HEK293 (cell line): ENCODE measurements at regions not wholly inside any gene's neighbourhood (a gene's known extent, or its start where the extent isn't known, plus 50 kb on each side); places are given as distances from the start of the nearest gene placed in this dataset.

ENCODE experiments used
- BCL11A ChIP-seq: fragments of 450-650 bp; formaldehyde crosslinking; IDR thresholded peaks from 2 replicates; pipeline ENCODE4 v1.5.1; 2016; ENCODE audit warnings: low read depth, missing biosample characterization, missing genetic modification characterization
- CTCF ChIP-seq: fragments of 450-650 bp; formaldehyde crosslinking; IDR thresholded peaks from 2 replicates; pipeline ENCODE4 v1.5.1; 2016; ENCODE audit warnings: missing biosample characterization, missing genetic modification characterization
- HOXA7 ChIP-seq: sonication (generic); formaldehyde crosslinking; IDR thresholded peaks from 2 replicates; pipeline ENCODE4 v1.8.1; 2022; ENCODE audit warnings: missing genetic modification reagents, borderline replicate concordance
- PBX3 ChIP-seq: sonication (generic); formaldehyde crosslinking; IDR thresholded peaks from 2 replicates; pipeline ENCODE4 v1.8.1; 2022; ENCODE audit warnings: mild to moderate bottlenecking, moderate library complexity, missing genetic modification reagents
- TCF7L2 ChIP-seq: IDR thresholded peaks from 2 replicates; pipeline ENCODE4 v1.6.1; 2011; ENCODE audit warnings: low read depth, mild to moderate bottlenecking, inconsistent platforms, low read length, moderate library complexity, borderline replicate concordance
- YY1 ChIP-seq: fragments of 450-650 bp; formaldehyde crosslinking; IDR thresholded peaks from 2 replicates; pipeline ENCODE4 v1.5.1; 2018; ENCODE audit warnings: missing biosample characterization, missing genetic modification characterization
- ZBTB26 ChIP-seq: fragments of 450-650 bp; formaldehyde crosslinking; optimal IDR thresholded peaks from 2 replicates; pipeline ENCODE3; 2016; ENCODE audit warnings: missing biosample characterization, mild to moderate bottlenecking, missing genetic modification characterization
- ZNF24 ChIP-seq: fragments of 450-650 bp; formaldehyde crosslinking; IDR thresholded peaks from 2 replicates; pipeline ENCODE4 v1.5.1; 2016; ENCODE audit warnings: missing biosample characterization, missing genetic modification characterization
- ZNF433 ChIP-seq: fragments of 450-650 bp; formaldehyde crosslinking; IDR thresholded peaks from 2 replicates; pipeline ENCODE4 v1.5.1; 2016; ENCODE audit warnings: missing biosample characterization, missing genetic modification characterization, low read depth
- ZNF513 ChIP-seq: fragments of 450-650 bp; IDR thresholded peaks from 2 replicates; pipeline ENCODE4 v1.5.1; 2018; ENCODE audit warnings: missing biosample characterization, missing genetic modification characterization

- TF ChIP-seq ZNF433 (no peak), HOXA7 (no peak), CTCF (tag by site-specific recombination) (no peak), YY1 (tag by site-specific recombination) (no peak), ZNF513 (tag by site-specific recombination) (no peak), ZNF24 (tag by site-specific recombination) (no peak), PBX3 (CRISPR knock-in tag) (no peak), ZBTB26 (tag by site-specific recombination) (no peak), TCF7L2 (no peak), BCL11A (tag by site-specific recombination) (no peak)
Observed at GRCh38 chr3:26558257-26558656, 64.3 kb upstream of the LRRC3B start.
